HG02884 (cell line): ENCODE measurements at regions not wholly inside any gene's neighbourhood (a gene's known extent, or its start where the extent isn't known, plus 50 kb on each side); places are given as distances from the start of the nearest gene placed in this dataset.
A peak's percentile ranks its signal among the peaks of the same experiment; 100 is the strongest.

Source experiments
- ATAC-seq: cut with Tn5 transposase; IDR thresholded peaks from one replicate; pipeline ENCODE4 v1.9.1; 2021; ENCODE audit warnings: mild to moderate bottlenecking, moderate library complexity; ENCODE audit not compliant: unreplicated experiment

DNA sequence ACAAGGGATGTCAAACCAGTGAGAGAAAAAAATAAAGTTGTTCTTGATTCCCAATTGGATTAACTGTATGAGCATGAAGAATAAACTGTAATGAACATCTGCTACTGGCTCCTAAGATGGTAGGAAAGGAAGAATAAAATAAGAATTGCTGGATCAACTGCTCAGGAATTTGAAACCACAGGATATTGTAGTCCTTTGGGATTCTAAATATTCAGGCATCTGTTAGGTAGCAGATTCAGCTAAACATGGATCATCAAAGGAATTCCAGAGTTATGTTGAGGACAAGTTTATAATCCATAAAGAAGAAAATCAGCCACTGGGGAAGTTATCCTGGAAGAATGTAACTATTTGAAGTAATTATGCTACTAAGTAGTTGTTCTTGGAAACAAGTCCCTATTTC, 65.8 kb downstream of the ISL1 start:
- ATAC-seq = no peak

DNA sequence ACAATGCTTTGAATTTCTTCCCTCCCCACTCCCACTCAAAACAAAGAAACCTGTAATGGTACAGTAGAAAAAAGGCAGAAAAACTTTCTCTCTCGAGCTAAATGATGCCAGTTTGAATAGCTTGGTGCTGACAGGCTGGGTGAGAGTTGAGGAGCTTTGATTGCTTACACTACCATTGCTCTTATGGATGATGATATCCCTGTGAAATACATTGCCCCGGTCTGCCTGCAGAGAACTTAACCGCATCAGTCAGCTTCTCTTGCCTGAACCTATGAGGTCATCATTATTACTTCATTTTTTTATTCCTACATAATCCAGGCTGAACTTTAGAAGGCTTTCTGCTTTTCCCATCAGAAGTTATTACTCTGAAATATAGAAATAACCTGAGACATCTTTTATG, 69.3 kb downstream of the ISL1 start:
- ATAC-seq = no peak

DNA sequence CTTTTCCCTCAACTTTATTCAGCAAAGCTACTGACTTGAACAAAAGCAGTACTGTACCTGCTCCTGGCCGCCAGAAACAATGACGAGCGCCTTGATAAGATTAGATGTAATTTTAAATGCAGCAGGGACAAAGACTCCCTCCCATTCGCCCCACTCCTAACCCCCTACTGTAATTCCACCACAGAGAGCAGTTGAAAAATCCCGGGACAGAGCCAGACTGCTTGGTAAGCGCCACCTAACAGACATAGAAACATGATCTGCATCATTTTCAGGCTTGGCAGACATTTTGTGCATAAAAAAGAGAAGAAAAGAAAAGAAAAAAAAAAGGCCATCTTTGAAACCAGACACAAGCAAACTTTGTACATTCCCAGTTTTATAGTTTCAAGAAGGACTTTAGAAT, 81.9 kb downstream of the ISL1 start:
- no peak for ATAC-seq

DNA sequence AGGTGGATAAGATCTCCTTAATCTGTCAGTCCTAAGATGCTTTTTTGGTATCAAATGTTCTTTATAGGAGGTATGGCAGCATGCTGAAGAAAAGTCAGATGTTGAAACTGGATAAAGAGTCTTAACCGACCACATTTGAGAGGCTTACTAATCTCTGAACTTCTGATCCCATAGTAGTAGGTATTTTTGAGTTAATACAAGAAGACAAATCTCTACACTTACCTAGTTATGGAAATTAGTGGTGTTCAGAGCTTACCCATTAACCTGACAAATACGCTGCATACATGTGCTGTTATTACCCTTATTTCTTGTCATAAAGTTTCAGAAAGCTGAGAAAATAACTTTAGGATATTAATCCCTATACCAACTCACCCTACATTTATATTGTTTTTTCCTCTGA, 83.0 kb downstream of the ISL1 start:
- ATAC-seq = no peak

DNA sequence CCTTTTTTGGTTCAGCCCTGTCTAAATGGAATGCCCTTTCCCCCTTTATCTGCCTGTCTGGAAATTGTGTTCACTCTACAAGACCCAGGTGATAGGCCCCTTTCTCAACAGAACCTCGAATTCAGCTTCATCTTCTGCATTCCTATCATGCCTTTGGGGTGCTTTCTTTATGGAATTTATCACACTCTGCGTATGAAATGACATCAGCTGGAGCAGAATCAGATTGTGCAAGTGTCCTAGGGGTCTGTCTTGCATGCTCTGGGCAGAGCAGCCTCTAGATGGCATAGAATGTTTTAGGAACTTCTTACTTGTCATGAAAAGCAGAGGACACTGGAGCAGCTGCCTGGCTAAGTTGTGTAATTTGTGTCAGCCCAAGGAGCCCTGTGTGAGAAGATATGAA, 84.9 kb downstream of the ISL1 start:
- no peak for ATAC-seq

DNA sequence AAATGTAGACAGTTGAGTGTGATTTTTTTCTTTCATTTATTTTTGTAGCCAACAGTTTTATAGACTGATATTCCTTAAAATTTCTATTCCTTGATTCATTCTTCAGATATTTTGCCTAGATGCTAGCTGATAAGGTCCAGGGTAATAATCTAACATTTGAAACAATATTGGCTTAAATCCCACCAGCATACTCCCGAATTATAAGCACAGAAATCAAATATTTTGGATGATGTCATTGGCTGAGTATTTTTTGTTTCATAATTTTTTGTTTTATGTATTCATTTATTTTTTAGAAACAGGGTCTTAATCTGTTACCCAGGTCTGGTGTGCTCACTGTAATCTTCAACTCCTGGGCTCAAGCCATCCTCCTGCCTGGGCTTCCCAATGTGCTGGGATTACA, 88.4 kb downstream of the ISL1 start:
- no peak for ATAC-seq

DNA sequence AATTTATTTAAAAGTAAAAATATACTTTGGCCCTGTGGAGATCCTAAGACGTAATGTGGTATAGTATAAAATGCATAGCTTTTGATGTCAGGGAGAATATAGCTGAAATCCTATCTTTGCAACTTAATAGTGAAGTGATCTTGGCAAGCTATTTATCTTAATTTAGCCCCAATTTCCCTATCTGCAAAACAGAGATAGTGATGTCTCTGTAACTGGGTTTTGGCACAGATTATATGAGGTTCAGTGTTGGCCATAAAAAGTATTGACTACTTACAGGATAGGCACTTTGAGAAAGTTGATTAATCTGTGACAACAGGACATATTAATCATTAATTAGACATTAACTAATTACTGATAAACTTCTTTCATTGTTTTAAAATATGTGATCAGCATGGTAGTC, 89.2 kb downstream of the ISL1 start:
- no peak for ATAC-seq

DNA sequence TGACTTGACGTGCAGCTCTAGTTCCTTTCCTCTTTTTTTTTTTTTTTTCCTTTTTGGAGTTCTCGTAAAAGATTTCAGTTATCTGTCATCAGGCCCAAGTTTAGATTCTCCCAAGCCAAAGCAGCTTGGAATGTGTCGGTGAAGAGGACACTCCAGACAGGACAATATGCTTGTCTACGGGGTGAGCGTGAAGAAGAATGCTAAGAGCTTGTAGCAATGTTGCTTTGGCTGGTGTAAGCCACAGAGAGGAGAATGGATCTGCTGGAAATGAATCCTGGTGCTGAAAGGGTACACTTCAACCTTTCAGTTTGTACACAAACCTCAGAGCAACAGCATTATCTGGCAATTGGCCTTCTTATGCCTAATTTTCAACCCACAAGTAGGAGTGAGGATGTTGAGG, 92.4 kb downstream of the ISL1 start:
- ATAC-seq = no peak

DNA sequence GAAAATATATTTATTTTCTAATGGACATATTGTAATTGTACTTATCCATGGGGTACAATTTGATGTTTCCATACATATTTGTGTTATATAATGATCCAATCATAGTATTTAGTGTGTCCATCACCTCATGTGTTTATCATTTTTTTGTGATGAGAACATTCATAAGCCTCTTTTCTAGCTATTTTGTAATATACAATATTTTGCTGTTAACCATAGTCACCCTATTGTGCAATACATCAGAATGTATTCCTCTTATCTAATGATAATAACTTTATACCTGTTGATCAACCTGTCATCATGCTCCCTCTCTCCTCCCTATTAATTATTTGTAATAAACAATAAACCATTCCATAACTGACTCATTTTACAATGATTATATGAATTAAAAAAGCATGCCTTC, 93.2 kb downstream of the ISL1 start:
- ATAC-seq = no peak

DNA sequence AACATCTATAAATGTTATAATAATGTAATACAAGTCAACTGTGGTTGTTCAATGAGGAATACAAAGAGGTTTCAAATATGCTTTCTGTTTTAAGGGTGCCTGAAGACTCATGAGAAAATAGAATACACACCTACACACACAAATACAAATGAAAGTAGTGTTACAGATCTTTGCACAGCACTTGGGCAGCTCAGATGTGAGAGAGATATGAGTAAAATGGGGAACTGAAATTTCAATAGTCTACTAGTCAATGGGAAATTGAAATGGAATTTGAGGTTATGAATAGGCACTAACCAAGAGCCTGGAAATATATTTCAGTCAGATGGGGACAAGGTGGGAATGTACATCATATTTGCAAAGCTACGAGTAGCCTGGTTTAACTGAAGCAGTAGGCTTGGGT, 96.6 kb downstream of the ISL1 start:
- ATAC-seq = peak; percentile 91

DNA sequence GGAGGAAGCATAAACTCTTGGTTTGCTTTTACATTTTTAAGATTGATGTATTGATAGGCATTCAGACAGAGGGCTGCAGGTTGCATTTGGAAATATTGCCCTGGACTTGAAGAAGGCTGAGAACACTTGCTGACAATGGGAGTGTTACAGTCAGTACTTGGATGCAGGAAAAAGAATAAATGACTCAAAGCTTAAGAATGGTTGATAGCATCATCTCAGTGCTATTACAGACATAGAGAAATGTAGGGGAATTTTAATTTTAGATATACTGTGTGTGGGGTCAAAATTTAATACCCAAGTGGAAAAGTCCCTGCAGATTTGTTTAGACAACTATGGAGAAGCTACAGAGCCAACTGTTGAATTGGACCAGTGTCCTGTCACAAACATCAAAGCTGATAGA, 101.1 kb downstream of the ISL1 start:
- no peak for ATAC-seq

DNA sequence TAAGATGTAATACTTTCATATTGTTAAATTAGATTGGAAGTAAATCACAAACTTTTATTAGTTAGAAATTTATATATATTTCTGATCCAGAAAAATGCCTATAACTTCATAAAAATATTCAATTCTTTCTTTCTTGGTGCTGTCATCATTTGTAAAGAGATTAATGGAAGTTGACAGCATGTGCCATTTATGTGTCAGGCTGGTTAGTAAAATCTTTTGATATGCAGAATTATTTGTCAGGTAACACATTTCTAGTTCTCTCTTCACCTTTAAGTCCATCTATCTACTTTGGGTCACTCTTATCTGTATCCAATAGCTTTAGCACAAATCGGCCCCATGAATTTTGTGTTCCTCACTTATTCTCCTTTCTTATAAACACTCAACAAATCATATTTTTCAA, 102.9 kb downstream of the ISL1 start:
- no peak for ATAC-seq

DNA sequence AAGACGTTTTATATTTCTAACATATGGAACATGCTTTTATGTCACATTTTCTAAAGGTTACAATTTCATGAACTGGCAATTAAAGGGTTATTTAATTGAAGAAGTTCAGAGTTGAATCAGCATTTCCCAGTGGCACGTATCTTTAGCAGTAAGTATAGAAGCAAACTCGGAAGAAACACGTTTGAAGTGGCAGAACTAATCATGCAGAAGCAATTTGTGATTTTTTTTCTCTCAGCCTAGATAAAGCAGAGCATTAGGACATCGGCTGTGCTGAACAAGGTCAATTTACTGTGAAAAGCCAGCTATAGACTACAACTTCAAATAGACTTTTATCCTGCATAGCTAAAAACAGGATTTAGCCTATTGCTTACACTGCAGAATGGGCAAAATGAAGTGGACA, 104.7 kb downstream of the ISL1 start:
- ATAC-seq = no peak

DNA sequence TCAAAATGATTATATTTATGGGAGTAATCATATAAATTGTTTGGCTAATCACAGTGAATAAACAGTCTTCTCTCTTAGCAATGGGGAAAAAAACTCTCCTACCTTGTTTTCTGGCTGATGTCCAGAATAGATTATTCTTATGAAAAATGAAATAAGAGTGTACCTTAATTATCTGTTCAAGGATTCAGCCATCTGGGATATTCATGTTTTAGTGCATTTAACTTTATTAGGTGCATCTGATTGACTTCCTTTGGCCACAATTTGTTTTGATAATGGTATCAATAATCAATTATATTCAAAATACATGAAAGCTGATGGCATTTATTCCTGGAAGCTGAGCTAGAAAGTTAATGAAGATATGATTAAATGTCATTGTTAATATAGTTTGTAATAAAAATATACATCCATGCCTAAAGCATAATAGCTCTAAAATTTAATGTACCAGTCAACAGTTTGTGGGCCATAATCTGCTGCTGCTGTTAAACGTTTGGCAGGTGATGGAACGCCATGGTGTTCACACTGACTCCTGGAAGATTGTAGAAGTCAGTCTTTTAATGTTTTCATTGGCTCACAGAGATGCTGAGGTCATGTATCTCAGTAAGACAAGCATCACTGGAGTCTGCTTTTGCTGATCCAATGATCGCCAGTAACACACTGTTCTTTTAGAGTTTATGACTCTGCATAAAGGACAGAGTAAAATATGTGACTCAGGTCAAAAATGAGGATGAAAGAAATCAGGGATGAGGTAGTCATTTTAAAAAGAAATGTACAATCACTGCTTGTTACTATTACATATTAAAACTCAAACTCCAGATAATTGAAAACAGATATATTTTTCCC, 105.8 kb downstream of the ISL1 start:
- ATAC-seq = no peak

DNA sequence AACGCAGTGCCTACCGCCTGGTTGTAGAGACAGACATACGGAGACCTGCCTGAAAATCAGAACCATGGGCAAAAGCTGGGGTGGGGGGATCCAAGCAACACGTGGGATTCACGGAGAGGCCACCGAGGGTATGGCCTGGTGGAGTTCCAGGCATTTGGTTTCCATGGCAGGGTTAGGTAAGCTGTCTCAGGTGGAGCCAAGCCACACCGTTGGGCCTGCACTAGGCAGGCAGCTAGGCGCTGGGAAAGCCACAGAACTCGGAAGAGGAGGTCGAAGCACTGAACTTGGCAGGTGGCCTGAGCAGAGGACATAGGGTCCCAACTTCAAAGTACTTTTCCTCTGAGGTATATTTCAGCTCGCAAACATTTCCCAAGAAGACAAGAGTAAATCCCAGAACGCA, 111.6 kb downstream of the ISL1 start:
- ATAC-seq = no peak

DNA sequence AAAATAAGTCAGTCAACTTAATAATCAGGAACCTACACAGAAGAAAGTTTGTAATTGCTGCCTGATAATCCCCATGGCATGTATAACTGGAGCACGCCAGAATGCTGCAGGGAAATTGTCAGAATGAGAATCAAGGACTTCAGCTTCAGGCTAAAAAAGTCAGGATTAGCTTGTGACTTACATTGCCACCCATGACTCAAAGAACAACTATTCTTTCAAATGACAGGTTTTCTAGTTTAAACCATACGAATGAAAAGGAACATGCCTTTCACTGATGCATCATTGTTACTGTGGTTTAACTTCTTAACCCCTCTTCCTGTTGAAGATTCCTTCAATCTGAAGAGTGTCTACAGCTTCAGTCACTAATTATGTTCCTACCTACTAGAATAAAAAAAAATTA, 112.4 kb downstream of the ISL1 start:
- ATAC-seq = no peak

DNA sequence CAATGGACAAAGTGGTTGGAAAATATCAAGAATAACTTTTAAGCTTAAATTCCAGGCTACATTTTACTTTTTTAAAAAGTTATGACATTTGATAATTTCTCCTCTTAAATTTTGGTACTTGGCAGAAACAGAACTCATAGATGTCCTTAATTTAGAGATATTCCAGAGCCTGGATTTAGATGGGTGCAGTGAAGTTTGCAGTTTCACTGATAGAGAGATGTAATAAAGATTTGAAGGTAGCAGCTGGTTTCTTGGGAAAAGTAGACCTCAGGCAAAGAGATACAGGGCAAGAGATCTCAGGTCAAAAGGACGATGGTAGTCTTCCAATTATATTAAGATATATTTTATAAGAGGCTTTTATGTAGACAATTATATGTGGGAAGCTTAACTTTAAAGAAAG, 134.6 kb downstream of the ISL1 start:
- ATAC-seq = no peak

DNA sequence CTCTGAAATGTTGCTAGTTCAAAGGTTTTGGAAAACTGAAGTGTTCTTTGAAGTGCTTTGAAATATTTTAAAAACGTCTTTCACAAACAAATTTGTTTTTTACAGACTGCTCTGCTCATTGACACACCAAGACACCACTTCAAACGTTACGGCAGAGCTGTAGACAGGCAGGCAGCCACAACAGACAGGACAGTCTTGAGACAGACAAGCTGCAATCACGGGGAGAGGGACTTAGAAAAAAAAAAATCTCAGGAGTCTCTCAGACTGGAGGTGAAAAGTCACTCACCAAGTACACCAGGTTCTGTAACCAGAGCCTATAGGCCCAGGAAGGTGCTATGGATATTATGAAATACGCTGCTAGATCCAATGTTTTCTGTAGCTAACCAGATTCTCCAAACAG, 135.4 kb downstream of the ISL1 start:
- no peak for ATAC-seq

DNA sequence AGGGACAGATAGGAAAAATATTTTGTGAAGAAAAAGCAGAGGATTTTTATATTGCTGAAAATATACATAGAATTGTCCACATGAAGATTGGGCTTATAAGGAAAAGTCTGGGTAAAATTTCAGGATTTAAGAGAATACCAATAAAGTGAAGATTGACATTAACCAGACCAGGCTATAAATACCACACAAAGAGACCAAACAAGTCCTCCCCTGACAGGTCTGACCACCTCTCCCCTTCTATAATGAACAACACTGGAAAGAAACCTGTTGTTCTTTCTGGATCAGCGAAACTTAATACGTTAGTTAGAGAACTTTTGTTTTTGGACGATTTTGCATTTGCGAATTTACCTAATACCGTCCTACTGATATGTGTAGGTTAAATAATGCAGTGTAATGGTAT, 138.3 kb downstream of the ISL1 start:
- ATAC-seq = no peak

DNA sequence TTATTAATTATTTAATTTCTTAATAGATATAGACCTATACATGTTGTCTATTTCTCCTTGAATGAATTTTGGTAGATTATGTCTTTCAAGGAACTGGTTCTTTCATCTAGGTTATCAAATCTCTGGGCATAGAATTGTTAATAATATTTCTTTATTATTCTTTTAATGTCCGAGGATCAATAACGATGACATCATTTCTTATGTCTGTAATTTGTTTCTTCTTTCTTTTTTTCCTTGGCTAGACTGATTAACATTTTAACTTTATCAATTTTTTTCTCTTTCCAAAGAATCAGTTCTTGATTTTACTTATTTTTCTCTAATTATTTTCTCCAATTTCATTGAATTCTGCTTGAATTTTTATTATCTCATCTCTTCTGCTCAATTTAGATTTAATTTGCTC, 156.0 kb downstream of the ISL1 start:
- no peak for ATAC-seq

DNA sequence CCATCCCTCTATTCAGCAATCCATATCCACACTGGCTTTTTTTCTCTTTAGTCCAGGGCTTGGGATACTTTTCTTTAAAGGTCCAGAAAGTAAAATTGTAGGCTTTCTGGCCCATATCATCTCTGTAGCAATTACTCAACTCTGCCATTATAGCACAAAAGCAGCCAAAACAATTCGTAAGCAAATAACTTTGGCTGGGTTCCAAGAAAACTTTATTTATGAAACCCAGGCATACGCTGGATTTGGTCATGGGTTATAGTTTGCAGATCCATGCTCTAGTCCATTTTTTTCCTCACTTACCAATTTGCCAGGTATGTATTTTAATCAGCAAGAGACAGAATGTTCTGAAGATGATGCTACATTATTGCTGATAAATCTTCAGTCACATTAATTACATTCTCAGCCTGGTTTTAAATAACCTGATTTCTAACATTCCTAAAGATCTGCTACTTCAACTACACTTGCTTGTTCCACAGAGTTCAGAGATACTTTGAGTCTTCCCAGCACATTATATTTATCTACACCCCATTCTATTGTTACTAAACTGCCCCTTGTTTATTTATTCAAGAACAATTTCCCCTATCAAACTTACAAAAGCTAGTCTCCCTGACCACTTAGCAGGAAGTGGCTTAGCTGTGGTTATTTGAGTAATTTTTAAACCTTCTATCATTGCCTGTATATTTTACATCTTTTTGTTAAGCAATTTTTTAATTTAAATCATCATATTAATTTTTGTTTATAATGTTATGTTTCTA, 161.0 kb downstream of the ISL1 start:
- ATAC-seq = no peak

DNA sequence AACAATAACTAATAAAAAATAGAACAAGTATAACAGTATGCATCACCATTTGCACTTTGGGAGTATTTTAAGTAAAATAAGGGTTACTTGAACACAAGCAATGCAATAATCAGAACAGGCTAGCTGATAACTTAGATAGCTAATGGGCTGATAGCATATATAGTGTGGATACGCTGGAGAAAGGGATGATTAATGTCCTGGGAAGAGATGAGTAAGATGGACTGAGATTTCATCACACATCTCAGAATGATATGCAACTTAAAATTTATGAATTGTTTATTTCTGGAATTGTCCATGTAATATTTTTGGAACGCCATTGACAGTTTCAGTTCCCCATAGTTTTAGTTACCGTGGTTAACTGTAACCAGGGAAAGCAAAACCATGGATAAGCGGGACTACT, 173.6 kb downstream of the ISL1 start:
- ATAC-seq = no peak

DNA sequence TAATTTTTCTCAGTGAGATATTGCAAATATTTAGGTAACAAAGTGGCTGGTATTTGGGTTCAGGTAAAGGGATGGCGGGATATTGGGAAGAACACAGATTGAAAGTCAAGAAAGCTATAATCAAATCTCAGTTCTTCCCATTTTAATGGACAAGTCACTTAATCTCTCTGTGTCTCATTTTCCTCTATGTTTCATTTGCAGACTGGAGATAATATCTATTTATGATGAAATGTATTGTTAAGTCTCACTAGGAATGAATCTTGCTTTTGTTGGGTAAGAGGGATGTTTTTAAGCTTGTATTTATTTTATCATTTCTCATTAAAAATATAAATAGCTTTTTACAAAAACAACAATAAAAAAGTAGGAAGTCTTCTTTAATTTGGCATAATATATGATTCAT, 175.4 kb downstream of the ISL1 start:
- ATAC-seq = no peak
